Neuronal stem cell (in vitro differentiated cells): ENCODE measurements at regions not wholly inside any gene's neighbourhood (a gene's known extent, or its start where the extent isn't known, plus 50 kb on each side); places are given as distances from the start of the nearest gene placed in this dataset.

Experiments
- DNase-seq: peaks from one replicate; pipeline ENCODE4 v3.0.0-alpha.2; 2013; ENCODE audit warnings: low spot score
- H2AFZ ChIP-seq: one replicate; pipeline ENCODE4 v1.6.1; 2013; ENCODE audit warnings: mild to moderate bottlenecking, low read length, inconsistent platforms
- H2AK5ac ChIP-seq: 2 replicates; pipeline ENCODE4 v1.6.1; 2013; ENCODE audit warnings: low read depth, mild to moderate bottlenecking, inconsistent platforms, low read length, moderate library complexity, mixed read lengths
- H2BK120ac ChIP-seq: 2 replicates; pipeline ENCODE4 v1.6.1; 2013; ENCODE audit warnings: low read depth, mild to moderate bottlenecking, inconsistent platforms, low read length, moderate library complexity, mixed read lengths
- H2BK12ac ChIP-seq: one replicate; pipeline ENCODE4 v1.6.1; 2013; ENCODE audit warnings: low read length, inconsistent platforms
- H2BK15ac ChIP-seq: 2 replicates; pipeline ENCODE4 v1.6.1; 2013; ENCODE audit warnings: mild to moderate bottlenecking, low read length, inconsistent platforms, mixed read lengths
- H2BK5ac ChIP-seq: one replicate; pipeline ENCODE4 v1.6.1; 2013; ENCODE audit warnings: inconsistent platforms, mild to moderate bottlenecking, low read length, moderate library complexity
- H3K14ac ChIP-seq: one replicate; pipeline ENCODE4 v1.6.1; 2013; ENCODE audit warnings: low read length, inconsistent platforms
- H3K18ac ChIP-seq: 2 replicates; pipeline ENCODE4 v1.6.1; 2013; ENCODE audit warnings: low read length, inconsistent platforms
- H3K23ac ChIP-seq: 2 replicates; pipeline ENCODE4 v1.6.1; 2013; ENCODE audit warnings: low read depth, mild to moderate bottlenecking, mixed read lengths, low read length, inconsistent platforms; ENCODE audit not compliant: poor library complexity
- H3K27ac ChIP-seq: replicated peaks from 3 replicates; pipeline ENCODE4 v1.5.1; 2013; ENCODE audit warnings: low read length, inconsistent platforms
- H3K27me3 ChIP-seq, 3 experiments: 2 replicates each; pipeline ENCODE4 v1.6.1; 2013; ENCODE audit warnings: low read length in 3 of 3, mild to moderate bottlenecking in 2 of 3, inconsistent platforms in 1 of 3, low read depth in 1 of 3, mixed read lengths in 1 of 3, moderate library complexity in 1 of 3; ENCODE audit not compliant: control insufficient read depth in 3 of 3, insufficient read depth in 3 of 3
- H3K36me3 ChIP-seq, 2 donors: replicated peaks in 1 of 2; 2 replicates each; pipeline ENCODE4 v1.6.1; 2013; ENCODE audit warnings: low read length in 2 of 2; ENCODE audit not compliant: control insufficient read depth in 2 of 2, insufficient read depth in 2 of 2
- H3K4ac ChIP-seq: 2 replicates; pipeline ENCODE4 v1.6.1; 2013; ENCODE audit warnings: inconsistent platforms, mild to moderate bottlenecking, low read length, moderate library complexity
- H3K4me1 ChIP-seq, 2 donors: 1 replicate in 1 of 2; 2 replicates in 1 of 2; pipeline ENCODE4 v1.6.1; 2013; ENCODE audit warnings: low read length in 2 of 2, low read depth in 1 of 2; ENCODE audit not compliant: control insufficient read depth in 2 of 2, insufficient read depth in 1 of 2
- H3K4me2 ChIP-seq: one replicate; pipeline ENCODE4 v1.6.1; 2013; ENCODE audit warnings: mild to moderate bottlenecking, low read length, inconsistent platforms; ENCODE audit not compliant: insufficient read depth, poor library complexity, severe bottlenecking
- H3K4me3 ChIP-seq, 2 donors: 2 replicates each; pipeline ENCODE4 v1.5.1; 2013; ENCODE audit warnings: low read length in 2 of 2, mild to moderate bottlenecking in 2 of 2, inconsistent platforms in 1 of 2, moderate library complexity in 1 of 2
- H3K79me1 ChIP-seq: one replicate; pipeline ENCODE4 v1.6.1; 2013; ENCODE audit warnings: low read depth, mild to moderate bottlenecking, inconsistent platforms, low read length, moderate library complexity
- H3K9ac ChIP-seq: one replicate; pipeline ENCODE4 v1.6.1; 2013; ENCODE audit warnings: mild to moderate bottlenecking, low read depth, low read length, inconsistent platforms; ENCODE audit not compliant: poor library complexity
- H3K9me3 ChIP-seq, 2 donors: replicated peaks in 1 of 2; 2 replicates each; pipeline versions ENCODE3 to v1.6.1; 2013; ENCODE audit warnings: low read length in 2 of 2, mild to moderate bottlenecking in 2 of 2, inconsistent platforms in 1 of 2, low read depth in 1 of 2, mixed read lengths in 1 of 2, moderate library complexity in 1 of 2; ENCODE audit not compliant: control insufficient read depth in 2 of 2, insufficient read depth in 1 of 2
- H4K8ac ChIP-seq: one replicate; pipeline ENCODE4 v1.6.1; 2013; ENCODE audit warnings: low read depth, mild to moderate bottlenecking, inconsistent platforms, low read length, moderate library complexity
- H4K91ac ChIP-seq: one replicate; pipeline ENCODE4 v1.6.1; 2013; ENCODE audit warnings: low read length, low read depth, mild to moderate bottlenecking, inconsistent platforms; ENCODE audit not compliant: poor library complexity
- WGBS, 2 donors: extraction: QIAGEN DNeasy Blood & Tissue Kit; methylation state at CpG; one replicate each; pipeline ENCODE4 v1.1.7; 2013; ENCODE audit warnings: missing lambda C conversion rate in 2 of 2, mixed read lengths in 1 of 2; ENCODE audit not compliant: insufficient read length in 2 of 2, insufficient replicate concordance in 1 of 2; ENCODE audit errors: extremely low coverage in 2 of 2; 5-methylcytosine and 5-hydroxymethylcytosine counted together

DNA sequence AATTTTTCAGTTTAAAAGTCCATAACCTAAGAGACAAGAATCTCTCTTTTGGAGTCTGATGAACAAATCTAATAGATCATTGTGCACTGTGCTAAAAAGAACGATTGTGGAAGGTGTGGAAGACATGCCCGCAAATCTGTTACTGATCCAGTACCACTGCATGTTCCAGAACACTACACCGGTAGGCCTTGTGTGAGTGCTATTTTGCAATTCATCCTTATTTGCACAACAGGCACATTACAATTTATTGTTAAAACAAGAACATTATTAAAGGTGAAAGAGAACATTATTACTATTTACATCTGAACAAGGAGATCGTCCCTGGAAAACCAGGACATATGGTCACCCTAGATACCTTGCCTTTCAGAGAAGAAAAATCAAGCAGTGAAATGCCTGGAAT is 205.7 kb upstream of the NECTIN3 start:
- no peak overlapping the region for H2AK5ac ChIP-seq
- no CpG with 5 or more reads among the region's 4 CpGs for WGBS, 2 donors
- H3K4me3 ChIP-seq, result no peak overlapping the region
- no peak overlapping the region for H4K91ac ChIP-seq
- H3K9ac ChIP-seq, result no peak overlapping the region
- H2BK12ac ChIP-seq, result no peak overlapping the region
- H2AFZ ChIP-seq, result no peak overlapping the region
- no peak overlapping the region for H3K4me2 ChIP-seq
- no peak overlapping the region for H3K27ac ChIP-seq
- no peak overlapping the region for H3K23ac ChIP-seq
- no peak overlapping the region for H3K18ac ChIP-seq
- H3K36me3 ChIP-seq, result no peaks in the 10 kb centered on the region
- H2BK120ac ChIP-seq, result no peak overlapping the region
- no peak overlapping the region for H3K14ac ChIP-seq
- DNase-seq, result no peak
- H3K79me1 ChIP-seq, result no peaks in the 10 kb centered on the region
- no peaks in the 10 kb centered on the region for H3K9me3 ChIP-seq
- H2BK5ac ChIP-seq, result no peak overlapping the region
- H4K8ac ChIP-seq, result no peak overlapping the region
- no peak overlapping the region for H2BK15ac ChIP-seq
- no peaks in the 10 kb centered on the region for H3K27me3 ChIP-seq
- no peak overlapping the region for H3K4ac ChIP-seq
- H3K4me1 ChIP-seq, result no peaks in the 10 kb centered on the region

DNA sequence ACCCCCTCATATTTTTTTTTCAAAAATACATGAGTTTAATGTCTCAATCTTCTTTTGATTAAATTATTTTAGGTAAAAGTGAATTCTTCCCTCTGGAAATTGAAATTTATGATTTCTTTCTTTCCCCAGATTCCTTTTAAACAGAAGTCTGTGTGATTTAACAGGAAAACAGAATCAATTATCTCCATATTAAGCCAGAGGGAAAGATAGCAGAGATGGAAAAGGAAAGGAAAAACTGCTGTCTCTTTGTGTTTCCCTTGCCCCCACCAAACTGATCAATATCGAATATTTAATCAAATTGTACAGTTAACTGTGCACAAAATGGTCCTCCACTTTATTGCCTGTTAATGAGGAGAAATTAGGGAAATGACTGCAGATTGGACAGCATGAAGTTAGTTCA is 203.5 kb upstream of the NECTIN3 start:
- no CpG with 5 or more reads among the region's 1 CpG for WGBS, 2 donors
- Histone ChIP-seq H3K27ac (no peak overlapping the region), H3K9me3 (no peaks in the 10 kb centered on the region)

DNA sequence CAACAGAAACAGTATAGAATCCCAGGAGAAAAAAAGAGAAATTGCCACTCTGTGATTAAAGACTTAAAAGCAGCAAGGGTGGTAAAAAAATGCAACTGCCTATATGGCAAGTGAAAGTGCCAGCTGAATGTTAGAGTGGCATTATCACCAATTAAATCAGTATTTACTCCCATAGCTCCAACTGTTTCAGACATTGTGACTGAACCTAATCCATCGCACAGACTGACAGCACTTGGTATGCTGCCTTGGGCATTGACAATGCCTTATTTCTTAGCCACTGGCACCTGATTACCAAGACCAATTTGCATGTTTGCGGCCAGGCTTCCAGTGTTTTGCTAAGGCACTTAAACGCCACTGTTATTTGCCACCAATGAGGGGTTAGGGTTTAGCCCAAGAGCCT is 201.9 kb upstream of the NECTIN3 start:
- no peak overlapping the region for H3K4me3 ChIP-seq
- no CpG with 5 or more reads among the region's 3 CpGs for WGBS, 2 donors
- H3K27me3 ChIP-seq, result no peaks in the 10 kb centered on the region
- H3K14ac ChIP-seq, result no peak overlapping the region
- DNase-seq, result no peak
- no peak overlapping the region for H2BK15ac ChIP-seq
- no peaks in the 10 kb centered on the region for H3K4me1 ChIP-seq
- no peak overlapping the region for H3K23ac ChIP-seq
- no peak overlapping the region for H2AFZ ChIP-seq
- H4K8ac ChIP-seq, result no peak overlapping the region
- no peak overlapping the region for H4K91ac ChIP-seq
- peaks cover 0 to 8% of the 10 kb centered on the region in 2 donors for H3K9me3 ChIP-seq
- no peak overlapping the region for H2BK12ac ChIP-seq
- no peak overlapping the region for H3K4ac ChIP-seq
- H2BK120ac ChIP-seq, result no peak overlapping the region
- H3K9ac ChIP-seq, result no peak overlapping the region
- no peak overlapping the region for H3K27ac ChIP-seq
- no peak overlapping the region for H2AK5ac ChIP-seq
- no peak overlapping the region for H3K18ac ChIP-seq
- no peaks in the 10 kb centered on the region for H3K79me1 ChIP-seq
- H3K36me3 ChIP-seq, result no peaks in the 10 kb centered on the region
- H2BK5ac ChIP-seq, result no peak overlapping the region
- no peak overlapping the region for H3K4me2 ChIP-seq

More for the DNA sequence above, 203.5 kb upstream of the NECTIN3 start:
- Histone ChIP-seq H3K23ac (no peak overlapping the region), H3K4ac (no peak overlapping the region), H2BK12ac (no peak overlapping the region), H2BK120ac (no peak overlapping the region), H2AK5ac (no peak overlapping the region), H3K27me3 (no peaks in the 10 kb centered on the region), H3K4me1 (no peaks in the 10 kb centered on the region), H4K8ac (no peak overlapping the region), H2AFZ (no peak overlapping the region), H3K9ac (no peak overlapping the region), H3K36me3 (no peaks in the 10 kb centered on the region), H3K18ac (no peak overlapping the region), H3K14ac (no peak overlapping the region), H2BK5ac (no peak overlapping the region), H4K91ac (no peak overlapping the region), H3K79me1 (no peaks in the 10 kb centered on the region), H3K4me3 (no peak overlapping the region), H3K4me2 (no peak overlapping the region), H2BK15ac (no peak overlapping the region)
- no peak for DNase-seq

DNA sequence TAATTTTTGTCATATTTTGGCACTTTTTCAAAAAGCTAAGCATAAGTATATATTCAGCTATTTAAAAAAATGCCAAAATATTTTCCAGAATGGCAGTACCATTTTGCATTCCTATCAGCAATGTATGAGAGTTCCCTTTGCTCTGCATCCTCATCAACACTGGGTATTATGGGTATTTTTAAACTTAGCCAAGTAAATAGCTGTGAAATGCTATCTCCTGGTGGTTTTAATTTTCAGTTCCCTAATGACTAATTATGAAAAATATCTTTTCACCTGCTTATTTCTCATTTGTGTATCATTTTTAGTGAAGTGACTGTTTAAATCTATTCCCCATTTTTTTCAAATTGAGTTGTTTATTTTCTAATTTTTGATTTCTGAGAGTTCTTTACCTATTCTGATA is 199.7 kb upstream of the NECTIN3 start:
- H3K4me2 ChIP-seq, result no peak overlapping the region
- no peaks in the 10 kb centered on the region for H3K36me3 ChIP-seq
- no peak overlapping the region for H3K4me3 ChIP-seq
- H3K79me1 ChIP-seq, result no peaks in the 10 kb centered on the region
- H3K9ac ChIP-seq, result no peak overlapping the region
- H2AFZ ChIP-seq, result no peak overlapping the region
- H3K27ac ChIP-seq, result no peak overlapping the region
- no peaks in the 10 kb centered on the region for H3K4me1 ChIP-seq
- H2BK120ac ChIP-seq, result no peak overlapping the region
- no peaks in the 10 kb centered on the region for H3K27me3 ChIP-seq
- H3K4ac ChIP-seq, result no peak overlapping the region
- no peak overlapping the region for H2BK5ac ChIP-seq
- no peak for DNase-seq
- H3K23ac ChIP-seq, result no peak overlapping the region
- H2BK15ac ChIP-seq, result no peak overlapping the region
- H4K91ac ChIP-seq, result no peak overlapping the region
- H3K9me3 ChIP-seq, result peaks cover 0 to 8% of the 10 kb centered on the region in 2 donors
- H2BK12ac ChIP-seq, result no peak overlapping the region
- H3K14ac ChIP-seq, result no peak overlapping the region
- no peak overlapping the region for H3K18ac ChIP-seq
- no peak overlapping the region for H4K8ac ChIP-seq
- no peak overlapping the region for H2AK5ac ChIP-seq
